ENCODE measurements at regions not wholly inside any gene's neighbourhood (a gene's known extent, or its start where the extent isn't known, plus 50 kb on each side); places are given as distances from the start of the nearest gene placed in this dataset.
"Not testable (repeated sequence)": the region's sequence is repeated elsewhere in the genome, so short reads cannot be mapped to it uniquely, and the experiment has no call there.

- DNase-seq, result no peak
Observed at GRCh38 chr3:70736009-70736408, 423.6 kb upstream of the MDFIC2 start.

- DNase-seq, result no peak
Observed at GRCh38 chr3:70734756-70735155, 422.3 kb upstream of the MDFIC2 start.

GRCh38 chr3:70731046-70731445, 418.6 kb upstream of the MDFIC2 start:
- no peak for DNase-seq

GRCh38 chr3:70729845-70730244, 417.4 kb upstream of the MDFIC2 start:
- no peak for DNase-seq

GRCh38 chr3:70728311-70728710, 415.9 kb upstream of the MDFIC2 start:
- DNase-seq, result no peak

- peak; percentile 45 for DNase-seq
Observed at GRCh38 chr3:70726961-70727360, 414.5 kb upstream of the MDFIC2 start.

- no peak for DNase-seq
Observed at GRCh38 chr3:70726096-70726938, 413.9 kb upstream of the MDFIC2 start.

GRCh38 chr3:70722018-70722417, 409.6 kb upstream of the MDFIC2 start:
- no peak for DNase-seq

- no peak for DNase-seq
Observed at GRCh38 chr3:70716832-70717231, 404.4 kb upstream of the MDFIC2 start.

GRCh38 chr3:70712449-70713082, 400.1 kb upstream of the MDFIC2 start:
- DNase-seq, result no peak

GRCh38 chr3:70703305-70704102, 391.1 kb upstream of the MDFIC2 start:
- no peak for DNase-seq

- DNase-seq, result no peak
Observed at GRCh38 chr3:70702132-70702531, 389.7 kb upstream of the MDFIC2 start.

- DNase-seq, result no peak
Observed at GRCh38 chr3:70684701-70685100, 372.3 kb upstream of the MDFIC2 start.

- not testable (repeated sequence) for DNase-seq
Observed at GRCh38 chr3:70675810-70676209, 363.4 kb upstream of the MDFIC2 start.

GRCh38 chr3:70658513-70659310, 346.3 kb upstream of the MDFIC2 start:
- no peak for DNase-seq

GRCh38 chr3:70657454-70657853, 345.0 kb upstream of the MDFIC2 start:
- no peak for DNase-seq

GRCh38 chr3:70647823-70648222, 335.4 kb upstream of the MDFIC2 start:
- DNase-seq, result no peak

- DNase-seq, result no peak
Observed at GRCh38 chr3:70647094-70647493, 334.7 kb upstream of the MDFIC2 start.

- no peak for DNase-seq
Observed at GRCh38 chr3:70646635-70647034, 334.2 kb upstream of the MDFIC2 start.

- no peak for DNase-seq
Observed at GRCh38 chr3:70640481-70640880, 328.0 kb upstream of the MDFIC2 start.

GRCh38 chr3:70635301-70635700, 322.9 kb upstream of the MDFIC2 start:
- no peak for DNase-seq

GRCh38 chr3:70631716-70632307, 319.4 kb upstream of the MDFIC2 start:
- DNase-seq, result no peak

All from NCI-H1048 (cell line).